Mammary epithelial cell (primary cell): ENCODE measurements at regions not wholly inside any gene's neighbourhood (a gene's known extent, or its start where the extent isn't known, plus 50 kb on each side); places are given as distances from the start of the nearest gene placed in this dataset.

Source experiments
- EZH2 ChIP-seq: IDR thresholded peaks from 2 replicates; pipeline ENCODE4 v1.6.1; 2012; ENCODE audit warnings: low read length, inconsistent platforms, borderline replicate concordance
- TF ChIP-seq, protein P1 (sequence below), 2 donors: IDR thresholded peaks in 1 of 2; conservative IDR thresholded peaks in 1 of 2; 2 replicates each; pipeline ENCODE4 v1.5.1; 2011 to 2012; ENCODE audit warnings: inconsistent platforms in 2 of 2, low read length in 2 of 2, mild to moderate bottlenecking in 2 of 2, control low read depth in 1 of 2, low read depth in 1 of 2; ENCODE audit not compliant: insufficient read depth in 1 of 2; ENCODE audit errors: extremely low read depth in 1 of 2

DNA sequence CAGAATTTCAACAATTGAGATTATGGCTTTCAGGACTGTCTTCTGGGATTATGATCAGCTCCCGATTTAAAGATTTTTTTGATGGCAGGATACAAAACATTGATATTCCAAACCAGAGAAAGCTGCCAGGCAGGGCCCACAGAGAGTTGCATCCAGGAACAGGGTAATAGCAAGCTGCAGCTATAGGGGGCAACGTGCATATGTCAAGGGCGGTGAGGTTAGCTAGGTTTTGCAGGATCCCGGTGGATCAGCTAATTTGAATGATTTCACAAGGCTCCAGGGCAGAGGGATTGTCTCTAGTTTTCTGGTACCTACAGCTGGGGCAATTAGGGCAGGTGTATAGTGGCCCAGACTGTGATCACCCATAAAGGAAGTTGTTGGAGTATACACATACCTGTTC lies 339.4 kb downstream of the CHSY3 start:
- TF ChIP-seq, protein P1, sequence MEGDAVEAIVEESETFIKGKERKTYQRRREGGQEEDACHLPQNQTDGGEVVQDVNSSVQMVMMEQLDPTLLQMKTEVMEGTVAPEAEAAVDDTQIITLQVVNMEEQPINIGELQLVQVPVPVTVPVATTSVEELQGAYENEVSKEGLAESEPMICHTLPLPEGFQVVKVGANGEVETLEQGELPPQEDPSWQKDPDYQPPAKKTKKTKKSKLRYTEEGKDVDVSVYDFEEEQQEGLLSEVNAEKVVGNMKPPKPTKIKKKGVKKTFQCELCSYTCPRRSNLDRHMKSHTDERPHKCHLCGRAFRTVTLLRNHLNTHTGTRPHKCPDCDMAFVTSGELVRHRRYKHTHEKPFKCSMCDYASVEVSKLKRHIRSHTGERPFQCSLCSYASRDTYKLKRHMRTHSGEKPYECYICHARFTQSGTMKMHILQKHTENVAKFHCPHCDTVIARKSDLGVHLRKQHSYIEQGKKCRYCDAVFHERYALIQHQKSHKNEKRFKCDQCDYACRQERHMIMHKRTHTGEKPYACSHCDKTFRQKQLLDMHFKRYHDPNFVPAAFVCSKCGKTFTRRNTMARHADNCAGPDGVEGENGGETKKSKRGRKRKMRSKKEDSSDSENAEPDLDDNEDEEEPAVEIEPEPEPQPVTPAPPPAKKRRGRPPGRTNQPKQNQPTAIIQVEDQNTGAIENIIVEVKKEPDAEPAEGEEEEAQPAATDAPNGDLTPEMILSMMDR (conservative IDR thresholded peaks at IDR 0.05 in 1 of 2, IDR thresholded peaks at IDR 0.05 in 1 of 2; ENCODE audit: extremely low read depth in 1 of 2, insufficient read depth in 1 of 2, low read depth in 1 of 2, low read length in 2 of 2) = no peak
- TF ChIP-seq EZH2 = no peak
